ENCODE measurements at regions not wholly inside any gene's neighbourhood (a gene's known extent, or its start where the extent isn't known, plus 50 kb on each side); places are given as distances from the start of the nearest gene placed in this dataset.

- Histone ChIP-seq H3K27me3 (no peaks in the 10 kb centered on the region), H3K27ac (no peak overlapping the region), H3K9me3 (no peaks in the 10 kb centered on the region), H3K4me1 (peaks cover 0 to 10% (median 0%) of the 10 kb centered on the region in 3 donors), H3K36me3 (no peaks in the 10 kb centered on the region), H3K4me3 (no peak overlapping the region)
- TF ChIP-seq CTCF (IDR thresholded peaks at IDR 0.05), result no peak
- TF ChIP-seq POLR2A (IDR thresholded peaks at IDR 0.05), result no peak
- TF ChIP-seq EP300 (IDR thresholded peaks at IDR 0.05), result no peak
- no peak for TF ChIP-seq POLR2AphosphoS5 (IDR thresholded peaks at IDR 0.05)
- no peak for ATAC-seq
- WGBS, 2 donors (ENCODE audit: low coverage in 1 of 2), result 68 to 86% methylated on average over 1 to 3 of the region's 4 CpGs
Observed at GRCh38 chr4:153126137-153126536, 78.1 kb upstream of the TRIM2 start.

GRCh38 chr4:153127760-153128494 is 76.3 kb upstream of the TRIM2 start:
- Histone ChIP-seq H3K36me3 (no peaks in the 10 kb centered on the region), H3K9me3 (no peaks in the 10 kb centered on the region), H3K27ac (no peak overlapping the region), H3K4me1 (peaks cover 0 to 5% (median 0%) of the 10 kb centered on the region in 3 donors), H3K27me3 (no peaks in the 10 kb centered on the region), H3K4me3 (no peak overlapping the region)
- peak; percentile 81 for ATAC-seq
- peak; percentile 86 to 92 (median 89) for TF ChIP-seq CTCF (IDR thresholded peaks at IDR 0.05)
- no peak for TF ChIP-seq POLR2AphosphoS5 (IDR thresholded peaks at IDR 0.05)
- 15 to 27% methylated on average over 8 to 16 of the region's 18 CpGs for WGBS, 2 donors (ENCODE audit: low coverage in 1 of 2)

- Histone ChIP-seq H3K9me3 (no peaks in the 10 kb centered on the region), H3K36me3 (no peaks in the 10 kb centered on the region), H3K4me1 (peaks cover 0 to 7% (median 0%) of the 10 kb centered on the region in 3 donors), H3K27me3 (no peaks in the 10 kb centered on the region), H3K27ac (no peak overlapping the region), H3K4me3 (no peak overlapping the region)
- 50 to 61% methylated on average over 5 to 6 of the region's 7 CpGs for WGBS, 2 donors (ENCODE audit: low coverage in 1 of 2)
- no peak for ATAC-seq
- TF ChIP-seq CTCF (IDR thresholded peaks at IDR 0.05), result no peak
- TF ChIP-seq POLR2AphosphoS5 (IDR thresholded peaks at IDR 0.05), result no peak
- no peak for TF ChIP-seq POLR2A (IDR thresholded peaks at IDR 0.05)
- TF ChIP-seq EP300 (IDR thresholded peaks at IDR 0.05), result no peak
Observed at GRCh38 chr4:153131596-153131995, 72.6 kb upstream of the TRIM2 start.

- Histone ChIP-seq H3K4me3 (no peak overlapping the region), H3K27me3 (no peaks in the 10 kb centered on the region), H3K36me3 (no peaks in the 10 kb centered on the region), H3K9me3 (no peaks in the 10 kb centered on the region), H3K4me1 (peaks cover 0 to 13% (median 0%) of the 10 kb centered on the region in 3 donors), H3K27ac (no peak overlapping the region)
- ATAC-seq, result peak; percentile 72
- TF ChIP-seq EP300 (IDR thresholded peaks at IDR 0.05), result no peak
- TF ChIP-seq POLR2A (IDR thresholded peaks at IDR 0.05), result no peak
- no peak for TF ChIP-seq CTCF (IDR thresholded peaks at IDR 0.05)
- peak; percentile 29 for TF ChIP-seq POLR2AphosphoS5 (IDR thresholded peaks at IDR 0.05)
- whole genome bisulfite sequencing, 2 donors (ENCODE audit: low coverage in 1 of 2), result 15 to 21% methylated on average over 5 to 6 of the region's 6 CpGs
Observed at GRCh38 chr4:153137159-153137558, 67.1 kb upstream of the TRIM2 start.
